SW480 (cell line): ENCODE measurements at regions not wholly inside any gene's neighbourhood (a gene's known extent, or its start where the extent isn't known, plus 50 kb on each side); places are given as distances from the start of the nearest gene placed in this dataset.
A peak's percentile ranks its signal among the peaks of the same experiment; 100 is the strongest.
"Not testable (repeated sequence)": the region's sequence is repeated elsewhere in the genome, so short reads cannot be mapped to it uniquely, and the experiment has no call there.

ENCODE experiments used
- DNase-seq: peaks from one replicate; pipeline ENCODE4 v3.0.0-alpha.2; 2016; ENCODE audit warnings: low spot score

DNA sequence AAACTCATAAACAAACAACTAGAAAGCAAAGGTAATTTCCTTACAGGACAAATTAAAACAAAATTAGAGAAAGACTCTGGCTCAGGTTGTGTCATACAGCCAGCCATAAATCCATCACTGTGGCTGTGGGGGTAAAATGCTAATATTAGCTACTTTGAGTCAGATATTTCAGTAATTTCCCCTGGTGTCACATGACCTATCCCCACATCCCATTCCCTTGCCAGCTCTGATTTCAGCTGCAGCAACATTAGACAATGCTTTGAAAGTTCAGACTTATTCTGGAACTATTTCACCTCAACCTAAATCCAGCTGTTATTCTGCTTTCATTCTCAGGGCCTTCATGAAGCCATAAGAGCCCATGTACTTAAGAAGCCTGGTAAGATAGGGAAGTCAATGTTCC, 55.3 kb downstream of the RPL10L start:
- no peak for DNase-seq

DNA sequence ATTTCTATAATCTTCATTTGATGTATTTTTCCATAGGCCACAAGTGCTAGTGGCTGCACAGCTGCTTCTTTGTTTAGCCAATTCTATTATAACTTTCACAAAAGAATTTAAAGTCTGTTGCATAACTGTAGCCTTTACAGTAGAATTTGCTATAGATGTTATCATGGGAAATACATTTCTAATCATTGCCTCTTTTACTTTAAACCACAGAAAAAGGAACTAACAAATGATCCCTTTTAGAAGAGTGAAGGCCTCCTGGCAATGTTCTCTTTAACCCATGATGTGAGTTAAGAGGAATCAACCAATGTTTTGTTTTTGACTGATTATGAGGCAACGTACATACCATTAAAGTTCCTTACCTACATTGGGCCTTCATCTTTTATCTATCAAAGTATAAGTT, 68.8 kb downstream of the RPL10L start:
- DNase-seq: no peak

DNA sequence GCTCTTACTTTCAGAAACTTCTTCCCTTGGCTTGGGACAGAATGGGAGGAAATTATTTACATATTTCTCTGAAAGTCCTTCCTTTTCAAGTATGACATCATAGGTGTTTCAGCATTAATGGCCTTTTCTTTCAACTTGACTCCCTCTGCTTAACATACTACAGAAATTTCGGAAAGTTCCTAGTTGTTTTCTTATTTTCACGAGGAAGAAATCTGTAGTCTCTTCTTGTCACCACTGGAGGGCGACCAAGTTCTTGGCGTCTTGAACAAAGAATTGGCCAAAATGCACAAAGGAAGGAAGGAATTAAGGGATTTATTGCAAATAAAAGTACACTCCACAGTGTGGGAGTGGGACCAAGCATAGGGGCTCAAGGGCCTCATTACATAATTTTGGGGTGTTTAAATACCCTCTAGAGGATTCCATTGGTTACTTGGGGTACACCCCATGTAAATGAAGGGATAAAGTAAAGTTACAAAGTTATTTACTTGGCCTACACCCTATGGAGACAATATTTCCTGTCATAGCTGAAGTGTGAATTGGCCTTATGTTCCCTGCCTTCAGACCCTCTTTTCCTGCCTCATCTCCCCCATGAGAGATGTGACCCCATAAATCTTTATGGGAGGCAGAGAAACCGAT, 70.4 kb downstream of the RPL10L start:
- peak; percentile 33 for DNase-seq

DNA sequence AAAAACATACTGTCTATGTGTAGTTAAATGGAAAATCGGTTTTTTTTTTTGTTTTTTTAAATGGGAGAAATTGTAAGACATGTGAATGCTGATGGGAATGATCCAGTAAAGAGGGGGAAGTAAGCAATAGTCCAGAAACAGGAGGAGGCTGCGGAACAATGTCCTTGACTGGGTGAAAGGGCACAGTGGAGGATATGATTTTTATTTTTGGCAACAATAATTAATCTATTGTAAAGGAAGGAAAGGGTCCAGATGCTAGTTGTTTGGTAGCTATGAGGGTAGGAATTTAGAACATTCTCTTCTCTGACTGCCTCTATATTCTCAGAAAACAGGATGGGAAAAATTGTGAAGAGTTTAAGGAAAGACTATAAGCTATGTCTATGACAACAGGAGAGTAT, 76.6 kb downstream of the RPL10L start:
- DNase-seq: no peak

DNA sequence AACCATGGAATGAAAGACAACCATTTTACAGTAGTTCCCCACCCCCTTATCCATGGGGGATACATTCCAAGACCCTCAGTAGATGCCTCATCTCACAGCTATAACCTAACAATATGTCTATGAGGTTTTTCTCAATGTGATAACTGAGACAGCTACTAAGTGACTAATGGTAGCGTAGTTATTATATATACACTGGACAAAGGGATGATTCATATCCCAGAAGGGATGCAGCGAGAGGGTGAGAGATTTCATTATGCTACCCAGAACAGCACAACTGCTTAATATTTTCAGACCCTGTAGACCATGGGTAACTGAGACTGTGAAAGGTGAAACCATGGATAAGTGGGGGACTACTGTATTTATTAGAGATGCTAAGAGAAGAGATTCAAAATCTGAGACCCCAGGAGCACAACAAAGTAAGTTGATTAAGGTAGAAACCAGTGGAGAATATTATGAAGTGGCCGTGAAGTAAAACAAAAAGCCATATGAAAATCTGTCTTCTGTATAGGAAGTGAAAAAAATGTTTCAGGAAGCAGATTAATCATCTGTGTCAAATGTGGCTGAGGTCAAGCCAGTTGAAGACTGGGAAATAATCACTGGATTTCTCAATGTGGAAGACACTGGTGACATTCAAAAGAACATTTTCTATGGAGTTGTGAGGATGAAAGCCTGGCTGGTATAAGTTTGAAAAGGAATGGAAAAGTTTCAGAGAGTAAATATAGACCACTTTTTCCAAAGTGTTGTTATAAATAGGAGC, 77.2 kb downstream of the RPL10L start:
- no peak for DNase-seq

DNA sequence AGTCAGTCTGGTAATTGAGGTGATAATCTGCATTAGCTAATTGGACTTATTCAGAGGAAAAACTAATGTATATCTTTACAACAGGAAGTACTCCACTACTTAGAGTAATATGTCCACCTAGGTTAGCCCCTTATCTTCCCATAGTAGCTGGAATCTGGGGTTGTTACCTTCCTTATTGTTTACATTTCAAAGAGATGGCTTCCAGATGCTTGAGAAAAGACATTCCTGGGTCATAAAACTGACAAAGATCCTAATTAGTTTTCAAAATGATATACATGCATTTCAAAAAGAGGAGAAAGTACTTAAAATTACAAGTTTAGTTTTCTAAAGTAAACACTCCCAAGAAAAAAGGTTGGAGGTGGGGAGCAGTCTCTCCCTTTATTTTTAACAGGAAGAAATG, 78.1 kb downstream of the RPL10L start:
- no peak for DNase-seq

DNA sequence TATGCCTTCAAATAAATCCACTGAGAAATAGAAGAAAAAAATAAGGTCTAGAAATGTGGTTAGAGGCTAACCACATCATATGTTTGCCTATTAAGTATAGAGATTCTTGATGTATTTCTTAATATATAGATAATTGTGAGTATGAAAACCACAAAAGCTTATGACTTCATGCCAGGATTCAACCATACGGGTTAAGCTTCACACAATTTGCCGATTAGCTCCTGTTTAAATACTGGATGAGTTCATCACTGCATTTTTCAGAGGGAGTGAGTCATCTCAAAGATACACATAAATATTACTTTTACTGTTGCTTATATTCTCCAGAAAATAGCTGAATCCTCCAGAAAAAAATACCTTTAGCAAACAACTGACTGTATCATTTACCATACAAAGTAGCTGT, 79.6 kb downstream of the RPL10L start:
- peak; percentile 21 for DNase-seq

DNA sequence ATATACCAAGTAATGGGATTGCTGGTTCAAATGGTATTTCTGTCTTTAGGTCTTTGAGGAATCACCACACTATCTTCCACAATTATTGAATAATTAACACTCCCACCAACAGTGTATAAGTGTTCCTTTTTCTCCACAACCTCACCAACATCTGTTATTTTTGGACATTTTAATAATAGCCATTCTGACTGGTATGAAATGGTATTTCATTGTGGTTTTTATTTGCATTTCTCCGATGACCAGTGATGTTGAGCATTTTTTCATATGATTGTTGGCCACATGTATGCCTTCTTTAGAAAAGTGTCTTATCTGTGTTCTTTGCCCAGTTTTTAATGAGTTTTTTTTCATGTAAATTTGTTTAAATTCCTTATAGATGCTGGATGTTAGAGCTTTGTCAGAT, 83.4 kb downstream of the RPL10L start:
- not testable (repeated sequence) for DNase-seq

DNA sequence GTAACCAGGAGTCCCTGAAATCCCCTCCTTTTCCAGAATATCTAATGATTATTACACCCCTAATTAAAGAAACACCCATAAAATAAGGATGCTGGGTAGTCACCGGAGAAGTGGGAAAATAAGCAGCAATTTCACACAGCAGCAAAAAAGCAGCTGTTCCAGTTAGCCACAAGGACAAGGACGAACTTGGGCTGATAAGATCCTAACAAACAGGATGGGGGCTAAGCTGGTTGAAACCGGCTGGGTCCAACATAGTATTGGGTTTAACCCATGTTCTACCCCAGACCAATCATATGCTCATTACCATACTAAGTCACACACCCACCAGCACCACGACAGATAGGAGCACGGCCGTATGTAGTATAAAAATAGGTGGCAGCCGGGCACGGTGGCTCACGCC, 100.7 kb downstream of the RPL10L start:
- no peak for DNase-seq

DNA sequence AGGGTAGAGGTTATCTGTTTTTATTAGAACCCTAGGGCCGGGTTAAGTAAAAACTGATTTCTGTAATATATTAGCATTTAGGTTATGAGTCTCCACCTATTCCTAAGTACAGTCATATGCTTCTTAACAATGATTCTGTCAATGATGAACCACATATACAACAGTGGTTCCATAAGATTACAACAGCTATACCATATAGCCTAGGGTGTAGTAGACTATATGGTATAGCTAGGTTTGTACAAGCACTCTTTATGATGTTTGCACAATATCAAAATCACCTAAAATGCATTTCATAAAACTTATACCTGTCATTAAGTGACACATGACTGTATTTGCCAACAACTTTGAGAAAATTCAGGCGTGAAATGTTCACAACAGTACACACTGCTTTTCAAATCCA, 110.6 kb downstream of the RPL10L start:
- DNase-seq: no peak

DNA sequence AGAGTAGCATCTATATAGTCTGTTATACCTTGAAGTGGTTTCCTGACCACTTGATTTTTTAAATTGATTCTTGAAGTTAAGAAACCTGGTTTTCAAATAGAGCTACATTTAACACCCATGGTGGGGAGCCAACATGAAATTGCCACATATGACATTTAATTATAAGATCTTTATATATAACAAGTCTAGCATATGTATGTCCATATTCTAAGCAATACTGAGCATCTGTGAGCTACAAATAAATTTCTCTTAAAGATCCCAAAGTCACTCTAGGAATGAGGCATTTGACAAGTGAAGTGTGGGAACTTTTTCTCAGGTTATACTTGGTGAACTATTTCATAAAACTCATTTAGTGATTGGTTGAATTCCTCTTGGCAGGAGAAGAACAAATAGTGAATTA, 132.5 kb downstream of the RPL10L start:
- DNase-seq: no peak

DNA sequence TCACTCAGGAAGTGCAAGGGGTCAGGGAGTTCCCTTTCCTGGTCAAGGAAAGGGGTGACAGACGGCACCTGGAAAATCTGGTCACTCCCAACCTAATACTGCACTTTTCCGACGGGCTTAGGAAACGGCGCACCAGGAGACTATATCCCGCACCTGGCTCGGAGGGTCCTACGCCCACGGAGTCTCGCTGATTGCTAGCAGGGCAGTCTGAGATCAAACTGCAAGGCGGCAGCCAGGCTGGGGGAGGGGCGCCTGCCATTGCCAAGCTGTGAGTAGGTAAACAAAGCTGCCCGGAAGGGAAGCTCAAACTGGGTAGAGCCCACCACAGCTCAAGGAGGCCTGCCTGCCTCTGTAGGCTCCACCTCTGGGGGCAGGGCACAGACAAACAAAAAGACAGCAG, 142.8 kb downstream of the RPL10L start:
- not testable (repeated sequence) for DNase-seq

DNA sequence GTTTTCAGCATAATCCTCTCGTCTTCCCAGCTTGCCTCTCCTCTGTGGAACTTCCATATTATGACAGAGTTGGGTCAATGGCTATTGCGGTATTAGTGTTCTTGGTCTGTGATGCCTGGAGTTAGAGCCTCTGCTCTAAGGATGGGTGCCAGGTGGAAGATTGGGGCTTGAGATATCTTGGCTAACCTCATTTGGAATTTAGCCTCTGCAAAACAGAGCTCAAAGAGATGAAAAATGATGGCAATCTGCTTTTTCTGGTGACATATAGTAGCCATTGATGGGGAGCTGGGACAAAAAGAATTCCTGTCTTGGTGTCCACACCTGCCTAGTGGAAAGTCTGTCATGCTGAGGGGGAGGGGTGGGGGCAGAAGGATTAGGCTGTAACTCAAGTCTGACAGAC, 152.1 kb downstream of the RPL10L start:
- DNase-seq: no peak

DNA sequence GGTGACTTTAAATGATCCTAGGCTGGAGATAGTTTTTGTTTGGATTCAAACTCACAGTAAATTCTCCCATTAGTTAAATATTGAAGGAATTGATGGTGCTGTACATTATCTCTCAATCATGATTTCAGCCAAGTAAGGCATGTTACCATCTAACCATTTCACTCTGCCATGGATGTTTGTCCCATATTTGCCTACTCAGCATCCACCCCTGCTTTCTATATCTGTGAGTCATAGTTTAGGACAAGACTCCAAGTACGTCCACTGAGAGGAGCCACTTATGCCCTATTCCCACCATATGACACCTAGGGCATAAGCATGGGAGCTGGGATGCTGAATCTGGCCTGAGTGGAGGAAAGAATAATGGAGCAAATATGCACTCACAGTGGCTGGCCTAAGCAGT, 155.2 kb downstream of the RPL10L start:
- no peak for DNase-seq

DNA sequence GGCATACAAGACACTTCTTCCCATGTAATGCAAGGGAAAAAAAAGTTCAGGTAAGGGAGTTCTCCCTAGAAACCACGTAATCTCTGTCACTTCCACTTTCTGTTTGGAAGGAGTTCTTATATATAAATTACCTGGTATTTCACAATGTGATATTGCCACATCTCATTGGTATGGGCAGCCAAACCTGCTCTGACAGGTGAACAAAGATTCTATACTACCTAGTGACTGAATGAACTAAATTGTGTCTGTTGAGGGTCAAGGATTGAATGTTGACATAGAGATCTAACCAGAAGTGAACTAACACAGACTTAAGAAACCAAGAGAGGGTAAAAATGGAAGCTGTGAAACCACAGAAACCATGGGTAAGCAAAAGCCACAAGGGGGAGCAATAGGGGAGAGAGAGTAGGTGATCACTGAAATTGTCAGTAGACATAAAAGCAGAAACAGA, 161.3 kb downstream of the RPL10L start:
- peak; percentile 7 for DNase-seq

DNA sequence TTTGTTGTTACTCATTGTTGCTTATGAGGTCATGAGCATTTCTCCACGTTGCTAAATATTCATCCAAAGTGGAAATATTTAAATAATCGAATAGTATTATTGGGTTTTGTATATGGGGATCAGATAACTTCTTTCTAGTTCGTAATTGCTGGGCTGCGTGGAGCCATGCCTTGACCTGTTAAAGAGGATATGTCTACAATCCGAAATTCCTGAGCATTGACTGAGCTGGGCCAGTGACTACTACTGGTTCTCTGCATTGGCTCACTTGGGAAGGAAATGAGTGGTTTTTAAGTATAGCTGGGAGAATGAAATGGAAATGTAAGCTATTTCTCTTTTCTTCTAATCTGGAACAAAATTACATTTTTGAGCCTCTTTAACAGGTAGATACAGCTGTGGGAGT, 163.2 kb downstream of the RPL10L start:
- no peak for DNase-seq

DNA sequence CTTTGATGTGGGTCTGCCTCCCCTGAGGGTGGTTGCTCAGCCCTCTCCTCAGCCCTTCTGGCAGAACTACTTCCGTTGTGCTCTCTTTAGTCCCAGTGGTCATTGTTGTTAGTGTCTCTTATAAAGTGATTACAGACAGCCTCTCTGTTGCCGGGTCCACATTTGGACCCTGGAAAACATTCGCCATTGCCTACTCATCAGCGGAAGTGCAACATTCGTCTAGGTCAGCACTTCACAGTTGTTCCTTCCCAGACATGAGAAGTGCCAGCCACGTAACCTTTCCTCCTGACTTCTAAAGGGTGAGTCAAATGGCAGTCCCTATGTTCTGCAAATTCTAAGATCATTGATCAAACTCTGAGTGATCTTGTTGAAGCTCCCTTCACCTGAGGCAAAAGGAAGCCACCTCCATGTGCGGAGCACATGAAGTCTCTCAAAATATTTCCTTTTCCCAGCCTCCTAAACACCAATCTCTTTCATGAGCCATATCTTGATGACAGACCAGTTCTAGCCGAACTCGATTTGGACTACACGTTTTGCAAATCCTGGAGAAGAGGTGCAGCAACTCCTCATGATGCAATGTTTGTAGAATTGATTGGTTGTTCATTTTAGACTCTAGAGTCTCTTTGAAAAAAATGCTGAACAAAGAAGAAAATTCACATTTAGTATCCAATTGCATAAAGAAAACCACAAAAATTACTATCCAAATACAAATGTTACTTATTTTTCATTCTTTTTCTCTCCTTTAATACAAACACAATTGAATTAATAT, 163.8 kb downstream of the RPL10L start:
- DNase-seq: no peak

DNA sequence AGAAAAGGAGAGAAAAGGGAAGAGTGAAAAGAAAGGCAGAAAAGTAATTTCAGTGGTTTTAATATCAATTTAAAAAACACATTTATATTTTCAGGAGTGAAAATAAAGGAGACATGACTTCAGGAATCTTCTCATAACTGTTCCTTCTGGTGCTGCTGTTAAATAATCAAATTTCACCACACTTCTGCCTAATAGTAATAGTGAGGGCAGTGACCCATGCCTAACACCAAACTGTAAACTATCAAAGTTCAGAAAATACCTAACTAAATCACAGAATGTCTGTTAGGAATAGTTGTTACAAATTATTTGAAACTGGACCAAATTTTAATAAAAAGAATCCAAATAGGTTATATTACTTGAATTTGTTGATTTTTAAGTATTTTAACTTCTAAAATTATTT, 169.4 kb downstream of the RPL10L start:
- DNase-seq: no peak

DNA sequence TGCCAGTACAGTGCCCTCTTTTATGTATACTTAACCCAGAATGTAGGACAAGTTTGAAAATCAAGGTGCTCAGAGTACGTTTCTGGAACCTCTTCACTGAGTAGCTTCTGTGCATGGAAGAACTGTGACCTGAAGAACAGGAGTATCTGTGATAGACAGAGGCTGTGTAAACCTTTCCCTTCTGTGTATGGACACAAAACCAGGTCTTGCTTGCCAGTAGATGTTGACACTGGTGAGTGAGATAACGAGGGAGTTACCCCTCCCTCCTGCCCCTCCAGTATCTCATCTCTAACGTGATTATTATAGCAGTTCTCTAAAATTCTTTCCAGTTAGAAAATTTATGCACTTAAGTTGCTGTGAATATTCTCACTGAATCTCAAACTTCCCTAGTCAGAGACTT, 170.8 kb downstream of the RPL10L start:
- DNase-seq: no peak

DNA sequence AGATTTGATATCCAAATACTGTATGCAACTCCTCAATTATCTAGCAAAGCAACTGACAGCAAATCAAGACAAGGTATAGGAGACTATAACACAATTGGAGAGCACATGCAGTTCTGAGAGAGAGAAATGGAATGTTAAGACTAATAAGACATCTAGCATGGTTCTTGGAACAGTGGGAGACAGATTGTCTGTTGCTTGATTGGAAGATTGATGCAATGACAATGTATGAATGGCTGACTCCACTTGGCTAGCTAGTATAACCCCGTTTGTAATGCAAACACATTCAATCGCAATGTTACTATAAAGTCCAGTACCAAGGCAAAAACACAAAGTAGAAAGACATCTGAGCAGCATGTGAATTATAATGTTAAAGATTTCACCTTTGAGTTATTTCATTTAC, 179.3 kb downstream of the RPL10L start:
- DNase-seq: no peak

DNA sequence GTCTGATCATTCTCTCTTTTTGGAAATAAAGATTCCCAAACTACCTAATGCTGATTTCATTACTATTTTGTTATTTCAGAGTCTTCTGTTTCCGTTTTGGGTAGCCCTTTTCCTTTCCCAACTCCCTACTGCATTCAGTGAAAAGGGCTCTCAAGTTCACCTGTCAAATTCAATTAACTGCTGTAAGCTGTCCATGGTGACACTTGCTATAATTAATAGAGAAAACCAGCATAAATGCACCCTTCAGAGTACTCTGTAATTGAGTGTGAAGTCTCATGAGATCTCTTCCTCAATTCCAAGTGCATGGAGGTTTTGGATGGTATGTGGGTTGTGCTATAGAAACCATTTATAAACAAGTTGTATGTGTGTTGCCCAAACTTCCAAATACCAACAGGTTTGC, 187.2 kb downstream of the RPL10L start:
- DNase-seq: no peak

DNA sequence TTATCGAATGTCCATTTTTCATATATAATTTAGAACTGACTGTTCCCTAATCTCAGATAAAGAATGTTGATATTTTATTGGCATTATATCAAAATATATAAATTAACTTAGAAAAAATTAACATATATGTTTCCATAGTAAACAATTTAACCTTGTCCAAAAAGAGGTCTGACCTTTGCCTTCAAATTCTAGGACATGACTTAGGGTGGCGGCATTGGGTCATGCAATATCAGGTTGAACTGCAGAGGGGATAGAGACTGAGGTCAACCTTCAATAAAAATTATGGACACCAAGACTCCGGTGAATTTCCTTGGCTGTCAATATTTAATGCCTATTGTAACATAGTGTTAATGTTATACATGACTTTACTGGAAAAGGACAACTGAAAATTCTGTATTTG, 199.8 kb downstream of the RPL10L start:
- DNase-seq: no peak

DNA sequence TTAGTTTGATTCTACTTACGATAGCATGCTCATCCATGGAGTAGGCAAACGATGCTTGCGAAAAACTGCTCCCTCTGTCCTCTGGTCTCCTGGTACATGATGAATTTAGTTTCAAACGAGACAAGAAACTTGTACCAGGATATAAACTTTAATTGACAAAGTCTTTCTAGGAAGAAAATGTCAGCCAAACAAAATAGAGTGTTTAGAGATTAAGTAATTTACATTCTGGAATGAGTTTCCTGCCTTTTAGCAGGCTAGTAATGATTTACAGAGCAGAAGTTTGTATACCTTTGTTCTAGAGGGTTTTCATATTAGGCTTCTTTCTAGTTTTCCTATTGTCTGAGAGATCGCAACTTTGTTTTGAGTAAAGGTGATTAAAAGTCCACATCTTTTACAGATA, 206.9 kb downstream of the RPL10L start:
- no peak for DNase-seq
